ENCODE measurements at regions not wholly inside any gene's neighbourhood (a gene's known extent, or its start where the extent isn't known, plus 50 kb on each side); places are given as distances from the start of the nearest gene placed in this dataset.
A peak's percentile ranks its signal among the peaks of the same experiment; 100 is the strongest.
"Not testable (repeated sequence)": the region's sequence is repeated elsewhere in the genome, so short reads cannot be mapped to it uniquely, and the experiment has no call there.

- Histone ChIP-seq H3K4me1 (replicated peaks) (peaks cover 7% of the 10 kb centered on the region), H3K27ac (no peak overlapping the region), H3K9me3 (replicated peaks) (no peaks in the 10 kb centered on the region; the same call in 1 of the 2 replicates), H3K27me3 (replicated peaks) (no peaks in the 10 kb centered on the region), H3K4me3 (peak overlapping the region; percentile 37), H3K36me3 (no peaks in the 10 kb centered on the region)
- peak; percentile 61 to 87 for DNase-seq (ENCODE audit: low read depth in 1 of 2, low spot score in 2 of 2)
These were observed 85.8 kb upstream of the EGFR start for GRCh38 chr7:54932818-54933543.

GRCh38 chr7:54933643-54934042 lies 85.2 kb upstream of the EGFR start:
- H3K27ac ChIP-seq = no peak overlapping the region
- H3K9me3 ChIP-seq (replicated peaks) = no peaks in the 10 kb centered on the region; the same call in 1 of the 2 replicates
- H3K4me3 ChIP-seq = peak overlapping the region; percentile 37
- H3K27me3 ChIP-seq (replicated peaks) = no peaks in the 10 kb centered on the region
- H3K4me1 ChIP-seq (replicated peaks) = peaks cover 7% of the 10 kb centered on the region
- no peak for DNase-seq (ENCODE audit: low read depth in 1 of 2, low spot score in 2 of 2)
- H3K36me3 ChIP-seq = no peaks in the 10 kb centered on the region

- no peaks in the 10 kb centered on the region for H3K27me3 ChIP-seq (replicated peaks)
- H3K9me3 ChIP-seq (replicated peaks) = no peaks in the 10 kb centered on the region
- no peaks in the 10 kb centered on the region for H3K4me1 ChIP-seq (replicated peaks)
- no peak overlapping the region for H3K27ac ChIP-seq
- H3K4me3 ChIP-seq = no peak overlapping the region
- no peak for DNase-seq (ENCODE audit: low read depth in 1 of 2, low spot score in 2 of 2)
- H3K36me3 ChIP-seq = no peaks in the 10 kb centered on the region
These were observed 78.1 kb upstream of the EGFR start for GRCh38 chr7:54940748-54941147.

- Histone ChIP-seq H3K27me3 (replicated peaks) (no peaks in the 10 kb centered on the region), H3K36me3 (no peaks in the 10 kb centered on the region), H3K4me3 (no peak overlapping the region), H3K4me1 (replicated peaks) (no peaks in the 10 kb centered on the region), H3K9me3 (replicated peaks) (no peaks in the 10 kb centered on the region), H3K27ac (no peak overlapping the region)
- DNase-seq (ENCODE audit: low read depth in 1 of 2, low spot score in 2 of 2) = no peak
These were observed 74.6 kb upstream of the EGFR start for GRCh38 chr7:54944179-54944578.

DNA sequence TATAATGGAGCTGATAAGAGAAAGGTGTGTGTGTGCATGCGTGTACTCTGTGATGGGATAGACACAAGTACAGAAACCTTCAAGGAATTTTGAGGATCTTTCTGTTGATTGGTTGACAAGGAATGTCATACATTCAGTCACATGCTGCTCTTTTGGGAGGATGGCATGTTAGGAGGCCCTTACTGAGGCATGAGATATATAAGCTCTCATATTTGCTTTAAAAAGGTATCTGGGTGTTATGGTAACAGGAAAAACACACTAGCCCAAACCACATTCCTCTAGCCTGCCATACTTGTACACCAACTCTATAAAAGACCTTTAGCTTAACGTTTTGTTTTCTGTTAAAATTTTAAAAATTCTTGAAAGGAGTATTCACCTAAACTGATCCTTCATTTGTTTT lies 72.5 kb upstream of the EGFR start:
- Histone ChIP-seq H3K27ac (no peak overlapping the region), H3K4me1 (replicated peaks) (no peaks in the 10 kb centered on the region), H3K27me3 (replicated peaks) (no peaks in the 10 kb centered on the region), H3K9me3 (replicated peaks) (no peaks in the 10 kb centered on the region), H3K36me3 (no peaks in the 10 kb centered on the region), H3K4me3 (no peak overlapping the region)
- DNase-seq (ENCODE audit: low read depth in 1 of 2, low spot score in 2 of 2) = no peak

DNA sequence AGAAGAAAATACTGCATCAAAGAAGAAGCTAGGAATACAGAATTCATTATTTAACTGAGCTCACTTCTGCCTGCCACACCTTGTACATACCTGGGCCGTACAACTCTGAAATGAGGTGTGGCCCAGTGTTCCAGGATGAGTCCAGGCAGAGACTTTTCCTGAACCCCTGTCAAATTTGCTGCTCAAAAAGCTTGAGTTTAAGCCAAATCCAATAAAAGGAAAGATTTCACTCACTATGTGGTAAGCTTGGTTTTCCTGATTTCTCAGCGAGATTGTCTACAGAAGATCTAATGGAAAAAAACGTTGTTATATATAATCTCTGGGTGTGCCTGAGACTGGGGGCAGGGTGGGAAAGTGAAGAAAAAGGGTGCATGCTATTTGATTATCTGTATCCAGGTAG lies 72.1 kb upstream of the EGFR start:
- Histone ChIP-seq H3K36me3 (no peaks in the 10 kb centered on the region), H3K4me3 (no peak overlapping the region), H3K4me1 (replicated peaks) (no peaks in the 10 kb centered on the region), H3K27me3 (replicated peaks) (no peaks in the 10 kb centered on the region), H3K27ac (no peak overlapping the region), H3K9me3 (replicated peaks) (no peaks in the 10 kb centered on the region)
- DNase-seq (ENCODE audit: low read depth in 1 of 2, low spot score in 2 of 2) = no peak

DNA sequence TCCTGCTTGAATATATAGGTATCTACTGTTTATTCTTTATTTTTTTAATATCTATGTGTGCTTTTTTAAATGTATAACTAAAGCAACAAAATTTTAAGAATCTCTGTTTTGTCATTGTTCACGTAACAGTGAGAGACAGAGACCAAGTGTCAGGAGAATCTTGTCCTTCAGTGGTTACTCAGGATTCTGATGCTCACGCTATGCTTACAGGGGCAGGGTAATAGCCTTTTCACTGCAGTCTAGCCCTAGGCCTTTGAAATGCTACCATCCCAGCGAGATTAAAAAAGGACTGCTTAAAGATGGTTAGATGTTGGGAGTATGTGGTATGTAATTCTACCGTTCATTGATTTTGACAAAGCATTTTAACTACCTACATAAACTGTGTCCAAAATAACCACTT lies 71.6 kb upstream of the EGFR start:
- H3K4me3 ChIP-seq = no peak overlapping the region
- H3K27me3 ChIP-seq (replicated peaks) = no peaks in the 10 kb centered on the region
- no peak for DNase-seq (ENCODE audit: low read depth in 1 of 2, low spot score in 2 of 2)
- no peaks in the 10 kb centered on the region for H3K4me1 ChIP-seq (replicated peaks)
- H3K27ac ChIP-seq = no peak overlapping the region
- no peaks in the 10 kb centered on the region for H3K9me3 ChIP-seq (replicated peaks)
- H3K36me3 ChIP-seq = no peaks in the 10 kb centered on the region

DNA sequence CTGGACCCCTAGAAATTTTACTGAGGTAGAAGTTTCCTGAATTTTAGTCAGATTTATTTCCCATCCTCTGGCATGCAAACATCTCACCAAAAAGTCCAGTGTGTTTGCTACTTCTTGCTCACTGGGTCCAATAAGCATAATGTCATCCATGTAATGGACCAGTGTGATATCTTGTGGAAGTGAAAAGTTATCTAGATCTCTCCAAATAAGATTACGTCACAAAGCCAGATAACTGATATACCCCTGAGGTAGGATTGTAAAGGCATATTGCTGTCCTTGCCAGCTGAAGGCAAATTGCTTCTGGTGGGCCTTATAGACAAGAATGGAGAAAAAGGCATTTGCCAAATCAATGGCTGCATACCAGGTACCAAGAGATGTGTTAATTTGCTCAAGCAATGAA lies 69.3 kb upstream of the EGFR start:
- DNase-seq (ENCODE audit: low read depth in 1 of 2, low spot score in 2 of 2); H3K36me3 ChIP-seq; H3K9me3 ChIP-seq (replicated peaks); H3K27ac ChIP-seq; H3K4me3 ChIP-seq; H3K4me1 ChIP-seq (replicated peaks); H3K27me3 ChIP-seq (replicated peaks): not testable (repeated sequence)

DNA sequence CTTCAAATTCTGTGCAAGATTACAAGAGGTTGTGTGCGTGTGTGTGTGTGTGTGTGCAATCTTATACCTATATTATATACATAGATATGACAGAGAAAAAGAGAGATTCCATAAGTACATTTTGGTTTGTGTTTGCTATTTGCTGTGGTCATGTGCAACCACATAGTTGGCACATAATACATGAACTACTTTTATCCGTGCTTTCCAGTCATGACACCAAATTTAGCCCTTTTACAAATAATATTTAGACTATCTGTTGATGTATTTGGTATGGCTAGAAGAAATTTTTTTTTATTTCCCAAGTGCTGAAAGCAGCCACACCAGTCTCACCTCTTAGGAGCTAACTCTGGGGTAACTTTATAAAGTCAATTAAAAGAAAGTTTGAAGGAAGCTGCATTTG lies 63.5 kb upstream of the EGFR start:
- Histone ChIP-seq H3K27ac (no peak overlapping the region), H3K36me3 (no peaks in the 10 kb centered on the region), H3K9me3 (replicated peaks) (no peaks in the 10 kb centered on the region), H3K27me3 (replicated peaks) (no peaks in the 10 kb centered on the region), H3K4me3 (no peak overlapping the region), H3K4me1 (replicated peaks) (no peaks in the 10 kb centered on the region)
- DNase-seq (ENCODE audit: low read depth in 1 of 2, low spot score in 2 of 2) = no peak

DNA sequence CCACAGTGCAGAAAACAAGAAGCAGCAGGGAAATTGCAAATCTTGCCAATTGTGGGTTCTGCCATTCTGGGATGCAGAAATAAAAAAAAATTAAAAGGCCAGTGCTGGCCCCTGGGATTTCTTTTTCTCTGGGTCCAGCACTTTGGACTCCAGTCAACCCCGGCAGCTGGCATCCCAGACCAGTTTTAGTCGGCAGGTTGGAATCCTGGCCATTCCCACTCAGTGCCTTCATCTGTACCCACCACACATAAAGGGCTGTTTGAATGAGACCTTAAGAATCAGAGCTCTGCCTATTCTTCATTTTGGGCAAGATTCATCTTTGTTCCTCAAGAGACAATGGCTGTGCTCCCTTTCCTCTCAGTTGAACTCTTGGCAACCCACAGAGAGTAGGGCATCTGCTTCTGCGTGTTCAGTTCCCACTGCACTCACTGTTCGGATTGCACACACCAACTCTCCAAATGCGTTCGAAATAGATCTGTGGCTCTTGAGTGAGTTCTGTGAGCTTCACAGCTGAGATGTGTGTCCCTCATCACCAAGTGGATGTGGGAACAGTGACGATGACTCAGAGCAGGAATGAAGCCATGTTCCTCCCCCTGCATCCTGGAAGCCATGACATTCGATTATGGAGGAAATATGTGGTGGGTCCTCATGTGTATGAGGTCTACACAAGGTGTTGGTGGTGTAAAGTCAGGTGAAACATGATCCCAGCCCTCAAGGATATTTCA lies 63.0 kb upstream of the EGFR start:
- no peaks in the 10 kb centered on the region for H3K27me3 ChIP-seq (replicated peaks)
- no peak for DNase-seq (ENCODE audit: low read depth in 1 of 2, low spot score in 2 of 2)
- H3K4me1 ChIP-seq (replicated peaks) = no peaks in the 10 kb centered on the region
- no peak overlapping the region for H3K27ac ChIP-seq
- no peak overlapping the region for H3K4me3 ChIP-seq
- H3K36me3 ChIP-seq = no peaks in the 10 kb centered on the region
- H3K9me3 ChIP-seq (replicated peaks) = no peaks in the 10 kb centered on the region

GRCh38 chr7:54956865-54957264 lies 62.0 kb upstream of the EGFR start:
- Histone ChIP-seq H3K36me3 (no peaks in the 10 kb centered on the region), H3K27ac (no peak overlapping the region), H3K27me3 (replicated peaks) (no peaks in the 10 kb centered on the region), H3K4me1 (replicated peaks) (no peaks in the 10 kb centered on the region), H3K4me3 (no peak overlapping the region), H3K9me3 (replicated peaks) (no peaks in the 10 kb centered on the region)
- DNase-seq (ENCODE audit: low read depth in 1 of 2, low spot score in 2 of 2) = no peak

- Histone ChIP-seq H3K4me3 (no peak overlapping the region), H3K36me3 (no peaks in the 10 kb centered on the region), H3K27ac (no peak overlapping the region), H3K27me3 (replicated peaks) (no peaks in the 10 kb centered on the region), H3K4me1 (replicated peaks) (no peaks in the 10 kb centered on the region), H3K9me3 (replicated peaks) (no peaks in the 10 kb centered on the region; the same call in 1 of the 2 replicates)
- peak in 1 of 2 experiments; percentile 14 for DNase-seq (ENCODE audit: low read depth in 1 of 2, low spot score in 2 of 2)
These were observed 58.3 kb upstream of the EGFR start for GRCh38 chr7:54960517-54960916.

- H3K36me3 ChIP-seq = no peaks in the 10 kb centered on the region
- H3K27ac ChIP-seq = no peak overlapping the region
- no peak overlapping the region for H3K4me3 ChIP-seq
- DNase-seq (ENCODE audit: low read depth in 1 of 2, low spot score in 2 of 2) = no peak
- H3K4me1 ChIP-seq (replicated peaks) = no peaks in the 10 kb centered on the region
- no peaks in the 10 kb centered on the region for H3K27me3 ChIP-seq (replicated peaks)
- no peaks in the 10 kb centered on the region; the same call in 1 of the 2 replicates for H3K9me3 ChIP-seq (replicated peaks)
These were observed 57.4 kb upstream of the EGFR start for GRCh38 chr7:54961391-54961790.

- H3K4me3 ChIP-seq = no peak overlapping the region
- no peaks in the 10 kb centered on the region; the same call in 1 of the 2 replicates for H3K9me3 ChIP-seq (replicated peaks)
- H3K36me3 ChIP-seq = no peaks in the 10 kb centered on the region
- H3K4me1 ChIP-seq (replicated peaks) = peaks cover 13% of the 10 kb centered on the region
- no peak overlapping the region for H3K27ac ChIP-seq
- DNase-seq (ENCODE audit: low read depth in 1 of 2, low spot score in 2 of 2) = no peak
- H3K27me3 ChIP-seq (replicated peaks) = no peaks in the 10 kb centered on the region
These were observed 55.7 kb upstream of the EGFR start for GRCh38 chr7:54963155-54963554.
